GM19240 (cell line): ENCODE measurements at regions not wholly inside any gene's neighbourhood (a gene's known extent, or its start where the extent isn't known, plus 50 kb on each side); places are given as distances from the start of the nearest gene placed in this dataset.
"Not testable (repeated sequence)": the region's sequence is repeated elsewhere in the genome, so short reads cannot be mapped to it uniquely, and the experiment has no call there.

Experiments used
- DNase-seq: peaks from one replicate; pipeline ENCODE4 v3.0.0; 2011; ENCODE audit warnings: low spot score; ENCODE audit not compliant: insufficient read length

GRCh38 chr2:34848691-34849090, 1249.6 kb upstream of the FAM98A start:
- DNase-seq: no peak

- no peak for DNase-seq
Measured at GRCh38 chr2:34848132-34848531, 1249.0 kb upstream of the FAM98A start.

GRCh38 chr2:34844629-34845028, 1245.5 kb upstream of the FAM98A start:
- DNase-seq: no peak

- no peak for DNase-seq
Measured at GRCh38 chr2:34838408-34838807, 1239.3 kb upstream of the FAM98A start.

- DNase-seq: no peak
Measured at GRCh38 chr2:34836361-34836760, 1237.3 kb upstream of the FAM98A start.

GRCh38 chr2:34831096-34831495, 1232.0 kb upstream of the FAM98A start:
- DNase-seq: no peak

- no peak for DNase-seq
Measured at GRCh38 chr2:34828481-34828880, 1229.4 kb upstream of the FAM98A start.

GRCh38 chr2:34827398-34827797, 1228.3 kb upstream of the FAM98A start:
- no peak for DNase-seq

GRCh38 chr2:34825686-34826085, 1226.6 kb upstream of the FAM98A start:
- DNase-seq: no peak

- no peak for DNase-seq
Measured at GRCh38 chr2:34822616-34823015, 1223.5 kb upstream of the FAM98A start.

- DNase-seq: no peak
Measured at GRCh38 chr2:34815052-34815741, 1216.1 kb upstream of the FAM98A start.

- no peak for DNase-seq
Measured at GRCh38 chr2:34810456-34810855, 1211.4 kb upstream of the FAM98A start.

- no peak for DNase-seq
Measured at GRCh38 chr2:34808426-34808825, 1209.3 kb upstream of the FAM98A start.

- DNase-seq: no peak
Measured at GRCh38 chr2:34806891-34807290, 1207.8 kb upstream of the FAM98A start.

- no peak for DNase-seq
Measured at GRCh38 chr2:34806396-34806795, 1207.3 kb upstream of the FAM98A start.

GRCh38 chr2:34799556-34799955, 1200.5 kb upstream of the FAM98A start:
- DNase-seq: no peak

- DNase-seq: not testable (repeated sequence)
Measured at GRCh38 chr2:34795586-34795985, 1196.5 kb upstream of the FAM98A start.

- DNase-seq: no peak
Measured at GRCh38 chr2:34789169-34789568, 1190.1 kb upstream of the FAM98A start.

- no peak for DNase-seq
Measured at GRCh38 chr2:34787341-34787740, 1188.2 kb upstream of the FAM98A start.

GRCh38 chr2:34785206-34785785, 1186.2 kb upstream of the FAM98A start:
- DNase-seq: no peak

GRCh38 chr2:34784701-34785100, 1185.6 kb upstream of the FAM98A start:
- no peak for DNase-seq

- not testable (repeated sequence) for DNase-seq
Measured at GRCh38 chr2:34750742-34751141, 1151.6 kb upstream of the FAM98A start.

GRCh38 chr2:34747643-34748042, 1148.5 kb upstream of the FAM98A start:
- no peak for DNase-seq
